ENCODE measurements at regions not wholly inside any gene's neighbourhood (a gene's known extent, or its start where the extent isn't known, plus 50 kb on each side); places are given as distances from the start of the nearest gene placed in this dataset.

GRCh38 chr13:31038834-31039552 lies 106.5 kb downstream of the TEX26 start:
- H3K4me1 Mint-ChIP-seq: peaks cover 64% of the 10 kb centered on the region
- peaks cover 56% of the 10 kb centered on the region for H3K27me3 Mint-ChIP-seq
- H3K9me3 Mint-ChIP-seq: no peaks in the 10 kb centered on the region
- H3K27ac Mint-ChIP-seq: no peak overlapping the region
- ATAC-seq (peak; percentile 81), DNase-seq (peak; percentile 21 to 33)
- H3K4me3 Mint-ChIP-seq: peak overlapping the region; percentile 17 to 57

- ATAC-seq: no peak
- Mint-ChIP-seq H3K27ac (no peak overlapping the region), H3K27me3 (peaks cover 48% of the 10 kb centered on the region), H3K9me3 (no peaks in the 10 kb centered on the region), H3K4me3 (no peak overlapping the region), H3K4me1 (peaks cover 54% of the 10 kb centered on the region)
- no peak for DNase-seq
Measured at GRCh38 chr13:31037874-31038500, 105.5 kb downstream of the TEX26 start.

- Mint-ChIP-seq H3K4me3 (no peak overlapping the region), H3K9me3 (no peaks in the 10 kb centered on the region), H3K4me1 (peaks cover 44% of the 10 kb centered on the region), H3K27ac (peak overlapping the region in 1 of 2 donors; percentile 3), H3K27me3 (peaks cover 48% of the 10 kb centered on the region)
- DNase-seq (no peak), ATAC-seq (no peak)
Measured at GRCh38 chr13:31036731-31037695, 104.6 kb downstream of the TEX26 start.

GRCh38 chr13:31035185-31035965 lies 102.9 kb downstream of the TEX26 start:
- Mint-ChIP-seq H3K9me3 (no peaks in the 10 kb centered on the region), H3K4me1 (peaks cover 37% of the 10 kb centered on the region), H3K27me3 (peaks cover 52% of the 10 kb centered on the region), H3K4me3 (no peak overlapping the region), H3K27ac (no peak overlapping the region)
- DNase-seq: no peak
- ATAC-seq: no peak

GRCh38 chr13:31032528-31033113 lies 100.2 kb downstream of the TEX26 start:
- DNase-seq (no peak), ATAC-seq (no peak)
- Mint-ChIP-seq H3K4me1 (peaks cover 9% of the 10 kb centered on the region), H3K27me3 (peaks cover 48% of the 10 kb centered on the region), H3K4me3 (no peak overlapping the region), H3K9me3 (no peaks in the 10 kb centered on the region), H3K27ac (no peak overlapping the region)

- Mint-ChIP-seq H3K9me3 (no peaks in the 10 kb centered on the region), H3K27me3 (peaks cover 47% of the 10 kb centered on the region)
Measured at GRCh38 chr13:31031482-31031881, 99.0 kb downstream of the TEX26 start.

GRCh38 chr13:31029102-31029501 lies 96.6 kb downstream of the TEX26 start:
- no peak overlapping the region for H3K4me3 Mint-ChIP-seq
- no peaks in the 10 kb centered on the region for H3K4me1 Mint-ChIP-seq
- H3K9me3 Mint-ChIP-seq: no peaks in the 10 kb centered on the region
- H3K27ac Mint-ChIP-seq: no peak overlapping the region
- H3K27me3 Mint-ChIP-seq: peaks cover 35% of the 10 kb centered on the region
- DNase-seq (no peak), ATAC-seq (no peak)

More at GRCh38 chr13:31031482-31031881, 99.0 kb downstream of the TEX26 start:
- no peak overlapping the region for H3K4me3 Mint-ChIP-seq
- H3K4me1 Mint-ChIP-seq: no peaks in the 10 kb centered on the region
- ATAC-seq (no peak), DNase-seq (no peak)
- H3K27ac Mint-ChIP-seq: no peak overlapping the region

GRCh38 chr13:31027136-31027535 lies 94.7 kb downstream of the TEX26 start:
- DNase-seq (no peak), ATAC-seq (no peak)
- H3K27me3 Mint-ChIP-seq: peaks cover 39% of the 10 kb centered on the region
- no peak overlapping the region for H3K27ac Mint-ChIP-seq
- H3K9me3 Mint-ChIP-seq: no peaks in the 10 kb centered on the region
- no peaks in the 10 kb centered on the region for H3K4me1 Mint-ChIP-seq
- no peak overlapping the region for H3K4me3 Mint-ChIP-seq

Measured in stimulated activated naive CD8-positive, alpha-beta T cell treated with anti-CD3 and anti-CD28 coated beads, Interleukin-15, amount 100 ng/mL, for 72 hours (primary cell).